ENCODE measurements at regions not wholly inside any gene's neighbourhood (a gene's known extent, or its start where the extent isn't known, plus 50 kb on each side); places are given as distances from the start of the nearest gene placed in this dataset.

DNA sequence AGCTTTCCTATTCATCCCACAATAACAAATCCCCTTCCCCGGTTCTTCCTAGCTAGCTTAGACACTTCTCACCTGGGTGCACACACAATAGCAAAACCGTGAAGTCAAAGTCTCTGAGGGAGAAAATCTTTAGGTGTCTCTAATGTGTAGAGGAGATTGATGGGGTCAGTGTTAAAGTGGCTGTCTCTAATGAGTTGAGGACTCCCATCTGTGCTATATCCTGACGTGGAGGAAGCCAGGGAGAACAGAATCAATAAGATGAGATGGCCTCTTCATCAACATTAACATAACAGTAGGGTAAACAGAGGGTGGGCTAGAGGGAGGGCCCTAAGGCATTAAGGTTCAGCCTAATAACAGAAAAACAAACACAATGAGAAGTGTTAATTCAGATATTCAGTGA is 120.4 kb downstream of the SLC5A7 start:
- TF ChIP-seq EZH2 (IDR thresholded peaks at IDR 0.05; ENCODE audit: low read length, missing control alignments) = no peak
- H3K4me1 ChIP-seq (ENCODE audit: control insufficient read depth, extremely low read depth, insufficient read depth, low read length) = no peaks in the 10 kb centered on the region

DNA sequence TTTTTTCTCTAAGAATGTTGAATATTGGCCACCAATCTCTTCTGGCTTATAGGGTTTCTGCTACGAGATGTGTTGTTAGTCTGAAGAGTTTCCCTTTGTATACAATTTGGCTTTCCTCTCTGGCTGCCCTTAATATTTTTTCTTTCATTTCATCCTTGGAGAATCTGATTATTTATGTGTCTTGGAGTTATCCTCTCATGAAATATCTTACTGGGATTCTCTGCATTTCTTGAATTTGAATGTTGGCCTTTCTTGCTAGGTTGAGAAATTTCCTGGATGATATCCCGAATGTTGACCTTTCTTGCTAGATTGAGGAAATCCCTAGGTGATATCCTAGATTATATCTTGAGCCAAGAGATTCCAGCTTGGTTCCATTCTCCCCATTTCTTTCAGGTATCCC is 125.6 kb downstream of the SLC5A7 start:
- no peak for DNase-seq (ENCODE audit: low read depth in 2 of 2)
- H3K9me3 ChIP-seq (ENCODE audit: control insufficient read depth, insufficient read depth, low read depth, low read length) = no peaks in the 10 kb centered on the region
- H3K79me2 ChIP-seq (ENCODE audit: control insufficient read depth, insufficient read depth, low read length) = no peaks in the 10 kb centered on the region
- H4K20me1 ChIP-seq (ENCODE audit: control insufficient read depth, extremely low read depth, insufficient read depth, low read length) = no peaks in the 10 kb centered on the region
- H3K4me2 ChIP-seq (ENCODE audit: extremely low read depth, insufficient read depth, low read length) = no peak overlapping the region
- no peak overlapping the region for H3K4me3 ChIP-seq (replicated peaks in 1 of 4; ENCODE audit: control extremely low read depth in 1 of 4, insufficient read depth in 1 of 4, low read depth in 3 of 4, low read length in 4 of 4)
- H3K27me3 ChIP-seq (ENCODE audit: control insufficient read depth, insufficient read depth, low read length) = no peaks in the 10 kb centered on the region
- H3K36me3 ChIP-seq (ENCODE audit: control insufficient read depth, insufficient read depth, low read length) = no peaks in the 10 kb centered on the region
- TF ChIP-seq, protein P1, sequence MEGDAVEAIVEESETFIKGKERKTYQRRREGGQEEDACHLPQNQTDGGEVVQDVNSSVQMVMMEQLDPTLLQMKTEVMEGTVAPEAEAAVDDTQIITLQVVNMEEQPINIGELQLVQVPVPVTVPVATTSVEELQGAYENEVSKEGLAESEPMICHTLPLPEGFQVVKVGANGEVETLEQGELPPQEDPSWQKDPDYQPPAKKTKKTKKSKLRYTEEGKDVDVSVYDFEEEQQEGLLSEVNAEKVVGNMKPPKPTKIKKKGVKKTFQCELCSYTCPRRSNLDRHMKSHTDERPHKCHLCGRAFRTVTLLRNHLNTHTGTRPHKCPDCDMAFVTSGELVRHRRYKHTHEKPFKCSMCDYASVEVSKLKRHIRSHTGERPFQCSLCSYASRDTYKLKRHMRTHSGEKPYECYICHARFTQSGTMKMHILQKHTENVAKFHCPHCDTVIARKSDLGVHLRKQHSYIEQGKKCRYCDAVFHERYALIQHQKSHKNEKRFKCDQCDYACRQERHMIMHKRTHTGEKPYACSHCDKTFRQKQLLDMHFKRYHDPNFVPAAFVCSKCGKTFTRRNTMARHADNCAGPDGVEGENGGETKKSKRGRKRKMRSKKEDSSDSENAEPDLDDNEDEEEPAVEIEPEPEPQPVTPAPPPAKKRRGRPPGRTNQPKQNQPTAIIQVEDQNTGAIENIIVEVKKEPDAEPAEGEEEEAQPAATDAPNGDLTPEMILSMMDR (conservative IDR thresholded peaks at IDR 0.05 in 1 of 2, IDR thresholded peaks at IDR 0.05 in 1 of 2; ENCODE audit: low read depth in 1 of 2, low read length in 2 of 2) = no peak
- TF ChIP-seq EZH2 (IDR thresholded peaks at IDR 0.05; ENCODE audit: low read length, missing control alignments) = no peak
- no peak overlapping the region for H2AFZ ChIP-seq (ENCODE audit: low read length)
- no peak overlapping the region for H3K27ac ChIP-seq (ENCODE audit: insufficient read depth, low read length)
- no peak overlapping the region for H3K9ac ChIP-seq (ENCODE audit: insufficient read depth, low read length)
- H3K4me1 ChIP-seq (ENCODE audit: control insufficient read depth, extremely low read depth, insufficient read depth, low read length) = no peaks in the 10 kb centered on the region

More for the DNA sequence above, 120.4 kb downstream of the SLC5A7 start:
- Histone ChIP-seq H3K27ac (ENCODE audit: insufficient read depth, low read length) (no peak overlapping the region), H3K4me3 (replicated peaks in 1 of 4; ENCODE audit: control extremely low read depth in 1 of 4, insufficient read depth in 1 of 4, low read depth in 3 of 4, low read length in 4 of 4) (no peak overlapping the region), H2AFZ (ENCODE audit: low read length) (no peak overlapping the region), H3K36me3 (ENCODE audit: control insufficient read depth, insufficient read depth, low read length) (no peaks in the 10 kb centered on the region), H3K9me3 (ENCODE audit: control insufficient read depth, insufficient read depth, low read depth, low read length) (no peaks in the 10 kb centered on the region), H3K27me3 (ENCODE audit: control insufficient read depth, insufficient read depth, low read length) (no peaks in the 10 kb centered on the region), H3K9ac (ENCODE audit: insufficient read depth, low read length) (no peak overlapping the region), H3K4me2 (ENCODE audit: extremely low read depth, insufficient read depth, low read length) (no peak overlapping the region), H4K20me1 (ENCODE audit: control insufficient read depth, extremely low read depth, insufficient read depth, low read length) (no peaks in the 10 kb centered on the region), H3K79me2 (ENCODE audit: control insufficient read depth, insufficient read depth, low read length) (no peaks in the 10 kb centered on the region)
- DNase-seq (ENCODE audit: low read depth in 2 of 2) = no peak

GRCh38 chr2:108115868-108116267 is 123.9 kb upstream of the SULT1C3 start:
- no peaks in the 10 kb centered on the region for H3K79me2 ChIP-seq (ENCODE audit: control insufficient read depth, insufficient read depth, low read length)
- H3K4me1 ChIP-seq (ENCODE audit: control insufficient read depth, extremely low read depth, insufficient read depth, low read length) = no peaks in the 10 kb centered on the region
- H3K4me2 ChIP-seq (ENCODE audit: extremely low read depth, insufficient read depth, low read length) = no peak overlapping the region
- H4K20me1 ChIP-seq (ENCODE audit: control insufficient read depth, extremely low read depth, insufficient read depth, low read length) = no peaks in the 10 kb centered on the region
- H3K9me3 ChIP-seq (ENCODE audit: control insufficient read depth, insufficient read depth, low read depth, low read length) = no peaks in the 10 kb centered on the region
- H3K27me3 ChIP-seq (ENCODE audit: control insufficient read depth, insufficient read depth, low read length) = no peaks in the 10 kb centered on the region
- TF ChIP-seq EZH2 (IDR thresholded peaks at IDR 0.05; ENCODE audit: low read length, missing control alignments) = no peak
- TF ChIP-seq, protein P1 (conservative IDR thresholded peaks at IDR 0.05 in 1 of 2, IDR thresholded peaks at IDR 0.05 in 1 of 2; ENCODE audit: low read depth in 1 of 2, low read length in 2 of 2) = no peak
- no peak overlapping the region for H2AFZ ChIP-seq (ENCODE audit: low read length)
- H3K9ac ChIP-seq (ENCODE audit: insufficient read depth, low read length) = no peak overlapping the region
- H3K27ac ChIP-seq (ENCODE audit: insufficient read depth, low read length) = no peak overlapping the region
- no peaks in the 10 kb centered on the region for H3K36me3 ChIP-seq (ENCODE audit: control insufficient read depth, insufficient read depth, low read length)
- no peak for DNase-seq (ENCODE audit: low read depth in 2 of 2)
- no peak overlapping the region for H3K4me3 ChIP-seq (replicated peaks in 1 of 4; ENCODE audit: control extremely low read depth in 1 of 4, insufficient read depth in 1 of 4, low read depth in 3 of 4, low read length in 4 of 4)
